MG63 (cell line): ENCODE measurements at regions not wholly inside any gene's neighbourhood (a gene's known extent, or its start where the extent isn't known, plus 50 kb on each side); places are given as distances from the start of the nearest gene placed in this dataset.

Experiments used
- DNase-seq: peaks from one replicate; pipeline ENCODE4 v3.0.0-alpha.2; 2020
- H3K27me3 ChIP-seq: fragments of 250-450 bp; sonication (Bioruptor Pico); 2 replicates; pipeline ENCODE4 v1.5.1; 2020; ENCODE audit warnings: mild to moderate bottlenecking, moderate library complexity
- H3K36me3 ChIP-seq: fragments of 250-450 bp; sonication (Bioruptor Pico); 2 replicates; pipeline ENCODE4 v1.5.1; 2020; ENCODE audit warnings: mild to moderate bottlenecking, moderate library complexity
- H3K4me3 ChIP-seq: fragments of 250-450 bp; sonication (Bioruptor Pico); 2 replicates; pipeline ENCODE4 v1.5.1; 2020; ENCODE audit warnings: mild to moderate bottlenecking, moderate library complexity
- H3K9me3 ChIP-seq: fragments of 250-450 bp; sonication (Bioruptor Pico); 2 replicates; pipeline ENCODE4 v1.5.1; 2020; ENCODE audit warnings: mild to moderate bottlenecking, moderate library complexity

DNA sequence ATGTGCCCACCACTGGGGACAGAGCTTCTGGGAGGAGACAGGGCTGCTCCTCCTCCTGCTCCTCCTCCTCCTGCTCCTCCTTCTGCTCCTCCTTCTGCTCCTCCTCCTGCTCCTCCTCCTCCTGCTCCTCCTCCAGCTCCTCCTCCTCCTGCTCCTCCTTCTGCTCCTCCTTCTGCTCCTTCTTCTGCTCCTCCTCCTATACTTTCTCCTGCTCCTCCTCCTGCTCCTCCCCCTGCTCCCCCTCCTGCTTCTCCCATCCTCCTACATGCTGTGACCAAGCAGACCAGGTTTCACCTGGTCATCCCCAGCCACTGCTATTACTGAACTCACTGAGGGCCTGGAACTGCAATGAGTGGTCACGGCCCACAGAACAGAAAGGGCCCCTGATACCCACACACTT is 154.0 kb upstream of the PPP2R2D start:
- Histone ChIP-seq H3K27me3 (no peaks in the 10 kb centered on the region), H3K9me3 (no peaks in the 10 kb centered on the region), H3K4me3 (no peak overlapping the region), H3K36me3 (no peaks in the 10 kb centered on the region)
- DNase-seq, result peak; percentile 9

DNA sequence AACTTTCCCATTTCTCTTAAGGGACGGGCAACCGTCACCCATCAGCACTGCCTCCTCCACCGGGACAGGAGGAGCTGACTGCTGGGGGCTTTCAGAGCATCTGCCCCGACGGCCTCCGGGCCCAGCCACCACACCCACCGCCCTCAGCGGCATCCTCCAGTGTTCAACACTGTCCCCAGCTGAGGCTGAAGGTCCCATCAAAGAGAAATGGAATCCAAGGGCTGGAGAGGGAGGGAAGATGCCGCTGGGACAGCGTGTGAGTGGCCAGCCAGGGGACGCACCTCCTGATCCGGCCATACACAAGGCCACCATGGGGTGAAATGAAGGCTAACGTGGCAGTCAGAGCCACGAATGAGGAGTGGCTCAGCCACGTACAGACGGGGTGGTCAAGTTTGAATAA is 153.6 kb upstream of the PPP2R2D start:
- H3K27me3 ChIP-seq, result no peaks in the 10 kb centered on the region
- H3K9me3 ChIP-seq, result no peaks in the 10 kb centered on the region
- no peak for DNase-seq
- H3K4me3 ChIP-seq, result no peak overlapping the region
- no peaks in the 10 kb centered on the region for H3K36me3 ChIP-seq

DNA sequence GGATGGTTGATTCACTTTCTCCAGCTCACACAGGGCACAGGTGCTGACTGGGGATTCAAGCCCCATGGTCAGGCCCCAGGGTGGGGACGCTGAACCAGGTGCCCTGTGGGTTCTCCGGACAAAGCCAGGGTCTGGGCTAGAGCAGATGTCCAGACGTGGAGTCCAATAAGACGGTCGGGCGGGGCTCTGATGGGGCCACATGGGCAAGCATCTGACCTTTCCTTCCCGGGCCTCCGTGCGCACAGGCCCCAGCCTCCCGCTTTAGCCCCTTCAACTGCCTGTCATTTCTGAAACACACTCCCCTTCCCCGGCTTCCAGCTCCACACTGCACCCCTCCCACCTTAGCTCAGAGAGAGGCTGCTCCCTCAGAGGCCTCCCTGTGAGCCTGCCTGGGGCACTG is 153.0 kb upstream of the PPP2R2D start:
- Histone ChIP-seq H3K27me3 (no peaks in the 10 kb centered on the region), H3K9me3 (no peaks in the 10 kb centered on the region), H3K4me3 (no peak overlapping the region), H3K36me3 (no peaks in the 10 kb centered on the region)
- DNase-seq, result no peak

DNA sequence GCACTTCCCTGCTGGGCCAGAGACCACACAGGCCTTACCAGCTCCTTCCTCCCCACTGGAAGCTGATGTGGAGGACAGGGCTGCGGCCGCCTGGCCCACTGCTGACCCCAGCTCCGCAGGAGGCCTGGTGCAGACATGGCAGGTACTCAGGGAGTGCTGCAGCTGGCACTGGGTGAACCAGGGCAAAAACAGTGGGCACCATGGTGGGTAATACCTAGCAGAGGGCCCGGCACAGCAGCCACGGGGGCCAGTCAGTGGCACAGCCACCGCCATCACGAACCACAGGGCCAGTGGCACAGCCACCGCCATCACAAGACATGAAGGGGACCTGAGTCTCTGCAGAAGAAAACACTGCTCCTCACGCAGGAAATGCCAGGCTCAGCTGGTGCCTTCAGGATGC is 152.6 kb upstream of the PPP2R2D start:
- no peak for DNase-seq
- Histone ChIP-seq H3K36me3 (no peaks in the 10 kb centered on the region), H3K9me3 (no peaks in the 10 kb centered on the region), H3K4me3 (no peak overlapping the region), H3K27me3 (no peaks in the 10 kb centered on the region)

DNA sequence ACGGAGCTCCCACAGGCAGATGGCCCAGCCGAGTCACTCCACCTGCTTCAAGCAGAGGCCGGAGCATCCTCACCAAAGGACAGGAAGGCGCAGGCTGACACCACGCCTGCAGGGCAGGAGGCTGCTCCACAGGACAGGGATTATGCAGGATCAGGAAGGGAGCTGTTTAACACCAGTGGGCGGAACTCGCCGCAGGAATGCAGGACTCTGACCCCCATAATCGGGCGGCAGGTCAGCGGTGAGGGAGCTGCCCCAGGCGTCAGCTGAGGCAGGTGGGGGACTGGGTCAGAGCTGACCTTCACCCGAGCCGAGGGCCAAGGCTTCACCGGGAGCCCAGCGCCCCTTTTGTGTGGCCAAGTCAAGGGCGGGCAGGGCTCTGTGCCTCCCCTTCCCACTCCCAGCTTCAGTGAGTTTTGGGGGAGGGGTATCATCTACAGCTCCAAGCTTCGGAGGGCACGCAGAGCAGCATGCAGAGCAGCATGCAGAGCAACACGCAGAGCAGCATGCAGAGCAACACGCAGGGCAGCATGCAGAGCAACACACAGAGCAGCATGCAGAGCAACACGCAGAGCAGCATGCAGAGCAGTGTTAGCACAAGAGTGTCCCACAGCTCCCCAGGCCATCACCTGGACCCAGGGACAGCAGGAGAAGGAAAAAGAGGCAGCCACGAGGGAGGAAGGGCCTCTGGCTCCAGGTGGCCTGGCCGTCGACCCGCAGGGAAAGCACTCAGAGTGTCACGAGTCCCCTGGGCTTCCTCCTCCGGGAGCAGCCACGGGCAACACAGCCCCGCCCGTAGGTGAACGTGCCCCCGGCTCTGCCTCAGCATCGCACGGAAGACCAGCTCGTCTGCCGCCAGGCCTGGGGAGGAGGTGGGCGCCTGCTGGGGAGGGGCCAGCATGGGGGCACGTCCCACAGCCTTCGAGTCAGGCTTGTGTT is 151.7 kb upstream of the PPP2R2D start:
- H3K36me3 ChIP-seq, result no peaks in the 10 kb centered on the region
- no peaks in the 10 kb centered on the region for H3K9me3 ChIP-seq
- no peak overlapping the region for H3K4me3 ChIP-seq
- DNase-seq, result no peak
- H3K27me3 ChIP-seq, result no peaks in the 10 kb centered on the region

DNA sequence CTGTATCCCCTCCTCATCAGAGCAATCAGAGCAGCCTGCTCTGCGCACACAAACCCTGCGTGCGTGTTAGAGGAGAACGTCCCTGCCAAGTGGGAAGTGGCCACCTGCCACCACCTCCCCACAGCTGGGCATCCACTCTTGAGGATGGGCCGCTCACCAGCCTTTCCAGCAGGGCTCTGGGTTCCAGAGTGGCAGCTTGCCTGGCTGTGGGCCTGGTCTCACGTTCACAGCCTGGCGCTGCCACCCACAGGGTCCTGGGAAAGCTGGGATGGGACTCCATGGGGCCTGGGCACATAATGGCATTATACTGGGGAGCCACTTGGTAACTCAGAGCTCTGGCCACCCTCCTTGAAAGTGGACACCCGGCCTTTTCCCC is 151.1 kb upstream of the PPP2R2D start:
- Histone ChIP-seq H3K27me3 (no peaks in the 10 kb centered on the region), H3K9me3 (no peaks in the 10 kb centered on the region), H3K36me3 (no peaks in the 10 kb centered on the region), H3K4me3 (no peak overlapping the region)
- DNase-seq, result no peak

DNA sequence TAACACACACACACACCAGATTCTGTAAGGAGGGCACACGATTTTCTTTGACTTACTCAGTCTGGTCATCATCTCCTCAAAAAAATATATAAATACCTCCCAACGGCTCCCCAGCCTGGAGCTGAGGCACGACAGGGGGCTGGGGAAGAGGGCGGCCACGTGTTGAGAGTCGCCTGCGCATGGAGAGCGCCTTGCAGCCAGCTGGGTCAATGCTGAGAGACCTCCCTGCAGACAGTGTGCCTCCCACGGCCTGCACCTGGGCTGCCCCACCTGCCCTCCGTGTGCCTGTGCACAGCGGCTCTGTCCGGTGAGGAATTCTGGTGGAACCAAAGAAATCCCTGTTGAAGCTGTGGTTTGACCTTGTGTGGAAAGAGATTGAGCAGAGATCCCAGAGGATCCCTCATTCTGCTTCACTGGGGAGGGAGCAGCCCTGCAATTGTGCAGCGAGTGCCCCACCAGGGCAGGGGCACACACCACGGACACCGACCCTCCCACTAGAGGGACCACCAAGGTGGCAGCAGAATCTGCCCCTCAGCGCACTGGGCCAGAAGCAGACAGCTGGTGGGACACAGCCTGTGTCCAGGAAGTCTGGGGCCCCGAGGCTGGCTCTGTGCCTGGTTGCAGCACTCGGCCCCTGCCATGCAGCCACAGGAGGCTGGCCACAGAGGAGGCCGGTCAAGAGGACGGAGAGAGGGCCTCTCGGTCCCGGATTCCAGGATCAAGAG is 150.5 kb upstream of the PPP2R2D start:
- DNase-seq, result no peak
- H3K36me3 ChIP-seq, result no peaks in the 10 kb centered on the region
- H3K4me3 ChIP-seq, result no peak overlapping the region
- no peaks in the 10 kb centered on the region for H3K9me3 ChIP-seq
- no peaks in the 10 kb centered on the region for H3K27me3 ChIP-seq

DNA sequence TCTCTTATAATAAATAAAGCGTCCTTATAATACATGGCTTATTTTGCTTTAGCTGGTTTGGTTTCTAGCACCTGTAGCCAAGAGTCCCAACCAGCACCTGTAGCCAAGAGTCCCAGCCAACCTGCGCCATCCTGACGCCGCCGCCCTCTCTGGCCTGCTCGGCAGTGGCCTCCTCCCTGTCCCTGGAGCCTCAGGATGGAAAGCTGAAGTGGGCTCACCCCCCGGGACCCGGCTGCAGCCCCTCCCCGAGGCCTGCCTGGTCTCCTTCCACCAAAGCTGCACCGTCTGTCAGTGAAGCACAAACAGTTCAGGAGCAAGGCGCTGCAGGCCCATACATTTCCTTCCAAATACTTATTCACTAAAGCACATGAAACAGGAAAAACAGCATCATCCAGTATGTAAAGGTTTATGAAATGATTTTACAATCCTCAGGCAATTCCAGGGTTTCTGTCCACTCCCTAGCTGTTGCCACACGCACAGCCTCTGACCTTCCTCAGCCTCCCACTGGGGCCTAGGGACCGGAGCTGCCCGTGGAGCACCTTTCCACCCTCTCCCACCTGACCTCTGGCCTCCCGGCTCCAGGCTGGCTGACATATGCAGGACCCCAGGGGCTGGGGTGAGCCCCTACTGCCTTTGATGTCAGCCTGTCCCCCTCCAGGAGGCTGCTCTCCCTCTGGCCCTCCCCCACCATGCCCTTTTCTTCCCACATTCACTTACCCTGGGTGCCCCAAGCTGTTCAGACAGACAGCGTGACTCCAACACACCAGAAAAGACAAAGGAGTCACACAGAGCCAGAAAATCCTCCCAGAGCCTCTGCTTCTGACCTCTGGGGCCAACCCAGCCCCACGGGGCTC is 149.6 kb upstream of the PPP2R2D start:
- no peaks in the 10 kb centered on the region for H3K36me3 ChIP-seq
- H3K27me3 ChIP-seq, result no peaks in the 10 kb centered on the region
- DNase-seq, result no peak
- no peak overlapping the region for H3K4me3 ChIP-seq
- H3K9me3 ChIP-seq, result no peaks in the 10 kb centered on the region

DNA sequence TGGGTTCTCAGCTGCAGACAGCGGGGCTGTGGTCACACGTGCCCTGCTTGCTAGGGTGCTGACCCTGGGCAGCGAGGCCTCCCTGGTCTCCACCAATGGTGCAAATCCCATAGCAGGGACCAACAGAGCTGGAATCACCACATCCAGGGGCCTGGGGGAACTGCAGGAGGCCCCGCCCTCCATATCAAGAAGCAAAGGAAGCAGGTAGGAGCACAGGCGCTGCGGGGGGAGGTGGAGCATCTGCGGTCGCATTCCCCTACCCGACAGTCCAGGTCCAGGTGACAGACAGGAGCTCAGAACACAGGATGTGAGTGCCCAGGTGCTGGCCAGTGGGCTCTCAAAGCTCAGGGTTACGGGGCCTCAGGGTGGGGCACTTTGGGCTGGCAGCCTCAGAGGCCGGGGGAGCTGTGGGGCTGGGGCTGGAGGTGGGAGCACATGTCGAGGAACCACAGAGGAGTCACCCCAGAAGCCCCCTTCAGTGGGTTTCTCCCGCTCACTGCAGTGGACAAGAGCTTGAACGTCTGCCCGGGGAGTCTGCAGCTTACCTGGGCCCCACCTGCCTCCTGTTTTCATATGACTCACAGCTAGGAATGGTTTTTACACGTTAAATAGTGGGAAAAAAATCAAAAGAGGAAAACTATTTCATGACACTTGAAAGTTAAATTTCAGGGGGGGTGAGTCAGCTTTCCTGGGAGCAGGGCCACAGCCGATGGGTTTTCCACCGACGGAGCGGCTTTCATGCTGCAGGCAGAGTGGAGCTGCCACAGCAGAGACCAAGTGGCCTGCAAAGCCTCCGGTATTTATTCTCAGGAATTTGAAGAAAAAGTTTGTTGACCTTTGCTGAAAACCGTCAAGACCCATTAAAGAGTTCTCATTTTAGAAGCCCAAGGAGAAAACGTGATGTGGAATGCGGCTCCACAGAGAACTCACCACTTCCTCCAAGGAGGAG is 148.7 kb upstream of the PPP2R2D start:
- no peaks in the 10 kb centered on the region for H3K27me3 ChIP-seq
- no peaks in the 10 kb centered on the region for H3K9me3 ChIP-seq
- DNase-seq, result no peak
- no peak overlapping the region for H3K4me3 ChIP-seq
- H3K36me3 ChIP-seq, result no peaks in the 10 kb centered on the region

DNA sequence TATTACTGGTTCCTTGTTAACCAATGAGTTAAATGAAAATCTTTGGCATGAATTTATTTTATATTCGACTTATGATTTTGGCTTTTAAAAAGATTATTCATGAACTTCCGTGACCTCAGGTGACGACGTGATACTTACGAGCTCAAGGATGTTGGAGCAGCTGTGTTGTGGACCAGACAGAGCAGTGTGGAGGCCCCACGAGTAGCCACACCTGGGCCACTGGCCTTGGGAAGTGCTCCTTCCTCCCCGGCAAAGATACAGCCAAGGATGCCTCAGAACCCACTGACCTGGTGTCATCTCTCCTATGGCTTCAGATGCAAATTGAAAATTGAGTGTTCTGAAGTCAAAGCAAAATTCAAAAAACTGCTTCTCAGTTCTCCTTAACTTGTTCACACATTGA is 147.5 kb upstream of the PPP2R2D start:
- no peak for DNase-seq
- H3K27me3 ChIP-seq, result no peaks in the 10 kb centered on the region
- H3K4me3 ChIP-seq, result no peak overlapping the region
- H3K9me3 ChIP-seq, result no peaks in the 10 kb centered on the region
- no peaks in the 10 kb centered on the region for H3K36me3 ChIP-seq

DNA sequence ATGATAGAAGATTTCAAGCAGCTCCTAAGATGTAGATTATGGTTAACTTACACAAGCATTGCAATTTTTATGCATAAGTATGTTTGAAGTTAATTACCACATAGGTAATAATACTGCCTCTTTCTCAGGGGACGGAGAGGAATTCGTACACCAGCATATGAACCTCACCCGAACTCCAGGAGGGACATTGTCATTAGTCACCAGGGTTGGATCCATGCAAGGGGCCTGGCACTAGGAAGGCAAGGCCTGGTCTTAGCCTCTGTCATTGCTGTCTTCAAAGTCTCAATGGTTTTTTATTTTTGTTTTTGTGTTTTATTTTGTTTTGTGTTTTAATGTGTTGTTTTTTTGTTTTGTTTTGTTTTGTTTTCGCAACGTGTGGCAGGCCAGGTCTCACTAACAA is 145.6 kb upstream of the PPP2R2D start:
- DNase-seq, result no peak
- H3K36me3 ChIP-seq, result no peaks in the 10 kb centered on the region
- H3K27me3 ChIP-seq, result no peaks in the 10 kb centered on the region
- H3K4me3 ChIP-seq, result no peak overlapping the region
- no peaks in the 10 kb centered on the region for H3K9me3 ChIP-seq

DNA sequence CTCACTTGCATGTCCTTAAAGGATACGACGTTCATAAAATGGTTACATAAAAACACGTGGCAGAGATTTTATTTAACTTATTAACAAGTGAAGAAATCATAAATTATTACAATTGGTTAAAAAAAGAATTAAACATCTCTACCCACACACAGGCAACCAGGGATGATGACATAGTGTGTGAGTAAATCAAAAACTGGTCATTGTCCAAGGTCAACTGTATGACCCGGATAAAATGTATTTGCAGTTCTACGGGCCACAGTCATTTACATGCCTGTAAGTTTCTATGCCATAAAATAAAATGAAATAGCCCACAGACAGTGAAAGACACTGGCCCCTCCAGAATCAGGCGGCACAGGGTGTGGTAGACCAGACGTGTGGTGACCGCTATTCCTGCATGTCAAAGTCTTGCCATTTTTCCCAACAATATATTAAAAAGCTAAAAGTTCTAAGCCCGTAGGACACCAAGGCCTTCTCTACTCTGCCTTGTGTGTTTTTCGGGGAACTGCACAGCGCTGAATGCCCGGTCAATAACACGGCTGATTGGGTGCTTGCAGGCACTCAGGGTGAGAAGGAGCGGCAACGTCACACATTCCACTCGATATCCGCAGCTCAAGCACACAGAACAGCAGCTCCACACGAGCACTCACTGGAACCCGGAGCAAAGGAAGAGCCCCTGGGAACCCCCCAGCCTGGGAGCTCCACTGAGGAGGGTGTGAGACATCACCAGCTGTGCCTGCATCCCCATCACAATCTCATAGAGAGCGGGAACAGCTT is 143.3 kb upstream of the PPP2R2D start:
- Histone ChIP-seq H3K27me3 (no peaks in the 10 kb centered on the region), H3K36me3 (no peaks in the 10 kb centered on the region), H3K4me3 (no peak overlapping the region), H3K9me3 (no peaks in the 10 kb centered on the region)
- DNase-seq, result no peak

DNA sequence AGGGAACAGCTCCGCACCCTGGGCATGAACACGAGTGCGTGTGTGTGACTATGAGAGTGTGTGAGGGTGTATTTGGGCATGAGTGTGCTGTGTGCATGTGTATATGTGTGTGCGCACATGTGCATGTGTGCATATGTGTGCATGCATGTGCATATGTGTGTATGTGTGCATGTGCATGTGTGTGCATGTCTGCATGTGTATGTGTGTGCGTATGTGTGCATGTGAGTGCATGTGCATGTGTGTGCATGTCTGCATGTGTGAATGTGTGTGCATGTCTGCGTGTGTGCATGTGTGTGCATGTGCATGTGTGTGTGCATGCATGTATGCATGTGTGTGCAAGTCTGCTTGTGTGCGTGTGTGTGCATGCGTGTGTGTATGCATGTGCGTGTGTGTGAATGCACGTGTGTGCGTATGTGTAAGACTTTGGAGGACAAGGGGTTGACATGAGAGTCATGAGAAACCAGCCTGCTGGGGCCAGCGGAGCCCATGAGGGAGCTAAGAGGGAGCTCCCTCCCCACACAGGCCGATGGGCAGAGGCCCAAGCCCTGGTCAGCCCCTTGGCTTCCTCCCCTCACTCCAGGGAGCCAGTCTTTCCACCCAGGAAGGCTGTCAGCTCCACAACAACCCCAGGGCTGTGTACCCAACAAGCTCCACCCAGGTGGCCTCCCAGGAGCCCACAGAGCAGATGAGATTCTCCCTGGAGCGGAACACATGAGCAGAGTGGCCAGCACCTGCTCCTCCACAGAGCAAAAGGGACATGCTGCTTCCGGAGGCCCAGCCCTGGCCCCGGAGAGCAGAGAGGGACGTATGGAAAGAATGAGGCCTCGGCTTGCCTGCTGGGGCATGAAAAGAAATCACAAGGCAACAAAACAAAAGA is 142.5 kb upstream of the PPP2R2D start:
- no peak for DNase-seq
- Histone ChIP-seq H3K27me3 (no peaks in the 10 kb centered on the region), H3K4me3 (no peak overlapping the region), H3K36me3 (no peaks in the 10 kb centered on the region), H3K9me3 (no peaks in the 10 kb centered on the region)

DNA sequence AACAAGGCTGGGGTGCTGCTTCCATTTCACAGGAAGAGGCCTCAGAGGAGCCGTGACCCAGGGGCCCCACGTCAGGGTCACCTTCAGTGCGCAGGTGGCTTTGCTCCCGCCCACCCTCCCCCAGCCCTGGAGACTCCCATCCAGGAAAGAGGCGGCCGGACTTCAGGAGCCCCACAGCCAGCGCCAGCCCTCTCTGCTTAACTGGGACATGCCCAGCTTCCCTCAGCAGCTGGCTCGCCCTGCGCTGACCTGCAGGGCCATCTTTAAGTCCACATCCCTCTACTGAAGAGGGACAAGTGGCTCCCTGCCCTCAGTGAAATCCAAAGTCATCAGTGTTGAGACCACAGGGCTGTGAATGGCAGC is 141.9 kb upstream of the PPP2R2D start:
- H3K9me3 ChIP-seq, result no peaks in the 10 kb centered on the region
- no peak for DNase-seq

DNA sequence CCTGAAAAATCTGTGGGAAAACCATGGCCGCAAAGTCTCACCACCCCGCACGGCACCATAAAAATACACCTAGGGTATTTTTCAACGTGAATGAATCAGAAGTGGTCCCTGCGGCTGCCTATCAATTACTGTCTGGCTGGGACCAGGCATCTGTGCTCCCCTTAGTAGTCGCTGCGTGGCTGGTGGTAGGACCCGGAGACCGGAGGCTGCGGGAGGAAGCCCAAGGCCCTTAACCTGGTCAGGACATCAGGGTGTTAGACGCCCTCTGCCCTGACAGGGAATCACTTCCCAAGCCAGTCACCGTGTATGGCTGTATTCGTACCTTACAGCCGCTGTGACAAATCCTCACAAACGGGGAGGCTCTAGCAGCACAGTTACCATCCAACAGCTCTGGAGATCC is 141.5 kb upstream of the PPP2R2D start:
- H3K27me3 ChIP-seq, result no peaks in the 10 kb centered on the region
- no peak overlapping the region for H3K4me3 ChIP-seq
- H3K36me3 ChIP-seq, result no peaks in the 10 kb centered on the region
- DNase-seq, result no peak
- no peaks in the 10 kb centered on the region for H3K9me3 ChIP-seq

More for the DNA sequence above, 141.9 kb upstream of the PPP2R2D start:
- Histone ChIP-seq H3K4me3 (no peak overlapping the region), H3K27me3 (no peaks in the 10 kb centered on the region), H3K36me3 (no peaks in the 10 kb centered on the region)
